HG03469 (cell line): ENCODE measurements at regions not wholly inside any gene's neighbourhood (a gene's known extent, or its start where the extent isn't known, plus 50 kb on each side); places are given as distances from the start of the nearest gene placed in this dataset.

Experiments
- ATAC-seq: cut with Tn5 transposase; IDR thresholded peaks from one replicate; pipeline ENCODE4 v1.9.1; 2021; ENCODE audit warnings: mild to moderate bottlenecking, moderate library complexity, moderate number of reproducible peaks; ENCODE audit not compliant: unreplicated experiment

DNA sequence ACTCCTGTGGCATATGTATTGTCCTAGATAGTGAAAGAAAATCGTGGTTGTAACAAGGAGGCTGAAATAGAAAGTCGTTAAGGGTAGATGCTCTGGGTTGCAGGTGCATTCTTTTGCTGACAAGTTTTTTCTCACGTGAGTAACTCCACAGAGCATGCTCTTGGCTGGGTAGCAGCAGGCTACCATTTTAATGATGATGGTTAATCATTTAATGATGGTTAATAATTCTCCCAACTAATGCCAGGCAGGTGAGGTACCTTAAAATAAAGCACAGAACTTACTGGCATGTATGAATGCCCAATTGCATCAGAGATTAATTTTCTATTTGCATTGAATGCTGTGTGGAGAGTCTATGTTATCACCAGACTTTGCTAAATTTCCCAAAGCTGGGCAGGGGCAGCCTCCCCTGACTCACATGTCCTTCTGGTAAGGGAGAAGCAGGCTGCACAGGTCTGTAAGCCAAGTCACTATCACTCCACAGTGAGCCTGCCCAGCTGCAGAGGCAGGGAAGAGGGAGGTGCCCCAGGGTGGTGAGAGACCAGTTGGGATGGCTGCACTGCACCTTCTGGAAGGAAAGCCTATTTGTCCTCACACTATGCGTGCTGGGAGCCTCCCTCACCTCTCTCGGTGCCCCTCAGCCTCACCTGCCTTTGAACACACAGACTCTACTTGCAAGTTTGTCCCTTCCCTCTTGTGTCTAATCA, 287.0 kb upstream of the IGFBP3 start:
- ATAC-seq = no peak

DNA sequence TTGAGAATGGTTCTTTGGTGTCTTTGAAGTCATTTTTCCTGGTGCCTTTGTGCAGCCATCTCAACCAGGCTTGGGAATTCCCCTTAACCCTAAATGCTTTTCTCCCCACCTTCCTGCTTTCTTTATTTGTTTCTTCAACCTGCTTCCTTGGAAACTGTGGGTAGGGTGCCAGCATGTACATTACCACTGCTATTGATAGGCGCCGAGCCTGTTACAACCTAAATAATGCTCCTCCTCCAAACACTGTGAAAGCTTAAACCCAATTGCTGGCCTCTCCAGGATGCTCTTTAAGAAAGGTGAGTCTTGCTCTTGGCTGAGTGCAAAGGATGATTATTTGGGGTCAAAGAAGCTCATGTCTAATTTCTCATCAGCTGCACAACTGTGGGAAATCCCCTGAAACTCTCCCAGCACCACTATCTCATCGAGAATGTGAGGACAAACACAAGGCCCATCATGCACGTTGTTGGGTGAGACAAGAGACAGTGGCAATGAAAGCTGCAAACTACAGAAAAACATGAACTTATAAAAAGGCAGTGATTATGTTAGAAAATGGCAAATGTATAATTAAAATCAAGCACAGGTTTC, 285.5 kb upstream of the IGFBP3 start:
- ATAC-seq = no peak

DNA sequence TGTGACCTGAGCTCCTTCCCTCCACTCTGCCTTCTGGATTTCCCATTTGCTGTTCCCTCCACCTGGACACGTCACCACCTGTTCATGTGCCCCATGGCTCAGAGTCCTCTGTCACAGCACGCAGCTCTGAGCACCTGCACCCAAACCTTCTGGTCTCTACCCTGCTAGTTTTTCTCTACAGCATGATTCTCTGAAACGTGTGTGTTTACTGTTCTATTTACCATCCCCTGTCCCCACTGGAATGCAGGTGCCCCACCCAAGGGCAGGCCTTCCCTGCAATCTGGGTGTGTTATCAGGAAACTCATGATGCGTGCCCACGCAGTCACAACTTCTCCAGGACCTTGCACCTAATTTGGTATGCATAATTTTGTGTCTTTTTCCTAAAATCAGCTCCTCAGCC, 284.4 kb upstream of the IGFBP3 start:
- ATAC-seq = no peak

DNA sequence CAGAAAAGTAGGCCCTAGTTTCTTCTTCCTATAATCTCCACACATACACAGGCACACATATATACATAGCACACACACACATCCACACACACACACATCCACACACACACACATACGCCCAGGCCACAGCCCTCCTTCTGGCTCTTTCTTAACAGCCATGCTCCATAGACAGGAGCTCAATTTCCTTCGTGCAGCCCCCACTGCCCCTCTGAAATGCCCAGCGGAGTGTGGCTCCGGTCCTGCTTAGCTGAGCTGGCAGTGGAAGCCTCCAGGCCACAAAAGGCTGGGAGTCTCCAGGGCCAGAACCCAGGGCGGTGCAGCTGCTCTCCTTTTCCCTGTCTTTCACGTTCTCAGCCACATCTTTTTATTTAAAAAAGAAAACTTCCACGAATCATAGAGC, 282.9 kb upstream of the IGFBP3 start:
- ATAC-seq = no peak

DNA sequence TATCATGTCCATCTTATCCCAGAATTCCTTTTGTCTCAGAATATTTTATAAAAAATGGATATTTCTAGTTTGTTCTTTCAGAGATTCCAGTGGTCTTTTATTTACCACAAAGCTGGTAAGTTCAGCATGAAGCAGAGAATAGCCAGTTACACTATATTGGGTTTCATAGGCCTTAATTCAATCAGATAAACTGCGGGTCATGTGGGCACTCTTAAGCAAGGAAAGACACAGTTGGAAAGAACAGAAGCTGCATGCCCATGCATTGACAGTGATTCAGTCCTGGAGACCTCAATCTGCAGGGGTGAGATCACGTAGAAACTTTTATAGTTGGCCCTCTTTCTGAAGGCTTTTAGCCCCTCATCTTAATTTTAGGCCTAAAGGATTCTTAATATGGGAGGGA, 281.3 kb upstream of the IGFBP3 start:
- ATAC-seq = no peak

DNA sequence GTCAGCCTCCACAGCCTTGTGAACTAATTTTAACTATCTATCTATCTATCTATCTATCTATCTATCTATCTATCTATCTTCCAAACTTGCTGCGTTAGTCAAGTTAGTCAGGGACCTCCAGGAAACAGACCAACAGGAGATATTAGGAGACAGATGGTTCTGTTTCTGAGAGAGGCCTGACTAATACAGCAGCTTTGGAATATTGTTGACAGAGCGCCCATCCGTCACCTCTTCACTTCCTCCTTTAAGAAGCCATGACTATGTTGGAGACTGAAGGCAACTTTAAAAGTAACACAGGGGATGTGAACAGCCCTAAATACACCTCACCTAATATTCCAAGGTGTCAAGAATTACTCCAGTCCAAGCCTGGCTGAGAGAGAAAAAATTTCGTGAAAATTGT, 280.9 kb upstream of the IGFBP3 start:
- ATAC-seq = no peak

DNA sequence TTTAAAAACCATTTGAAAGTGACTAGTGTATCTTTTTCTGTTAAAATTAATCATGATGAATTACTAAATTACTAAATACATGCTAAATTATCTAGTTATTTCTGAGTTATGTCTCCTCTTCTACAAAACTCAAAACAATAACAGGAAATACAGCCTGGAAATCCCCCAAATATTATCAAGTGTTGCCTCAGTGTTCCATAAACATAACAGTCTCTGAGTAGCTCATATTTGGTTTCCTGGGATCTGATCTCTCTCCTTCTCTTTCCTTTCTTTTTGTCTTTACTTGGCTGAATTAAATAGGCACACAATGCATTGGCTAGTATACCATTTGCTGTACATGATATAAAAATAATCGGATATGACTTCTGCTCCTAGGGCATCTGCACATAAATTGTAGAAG, 277.6 kb upstream of the IGFBP3 start:
- no peak for ATAC-seq

DNA sequence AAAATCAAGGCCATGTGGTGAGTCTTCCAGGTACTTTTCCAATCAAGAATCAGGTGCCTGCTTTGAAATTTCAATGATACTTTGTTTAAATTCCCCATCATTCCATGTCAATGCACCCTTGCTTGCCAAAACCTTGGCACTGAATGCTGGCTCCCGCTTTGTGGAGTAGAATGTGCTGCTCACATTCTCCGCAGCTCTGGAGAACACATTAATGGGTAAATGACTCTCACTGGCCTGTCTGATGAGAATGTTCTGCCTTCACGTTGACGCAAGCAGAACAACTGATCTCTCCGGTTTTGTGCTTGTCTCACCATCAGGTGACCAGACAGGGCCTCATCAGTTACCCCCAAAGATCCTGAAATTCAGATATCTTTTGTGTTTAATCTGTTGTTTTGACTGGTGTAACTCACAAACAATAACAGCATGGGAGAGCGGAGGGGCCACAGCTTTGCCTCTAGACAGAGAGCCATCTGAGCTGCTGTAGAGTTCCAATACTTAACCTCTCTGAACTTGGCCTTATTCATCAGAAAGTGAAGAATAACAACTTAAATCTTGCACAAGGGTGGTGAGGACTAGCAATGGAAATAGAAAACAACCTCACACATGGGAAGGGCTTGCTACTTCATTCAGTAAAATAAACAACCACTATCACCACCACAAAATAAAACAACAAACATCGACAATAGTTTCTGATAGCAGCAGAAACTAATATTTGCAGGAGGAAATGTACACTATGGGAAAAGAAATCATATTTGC, 276.9 kb upstream of the IGFBP3 start:
- ATAC-seq = no peak

DNA sequence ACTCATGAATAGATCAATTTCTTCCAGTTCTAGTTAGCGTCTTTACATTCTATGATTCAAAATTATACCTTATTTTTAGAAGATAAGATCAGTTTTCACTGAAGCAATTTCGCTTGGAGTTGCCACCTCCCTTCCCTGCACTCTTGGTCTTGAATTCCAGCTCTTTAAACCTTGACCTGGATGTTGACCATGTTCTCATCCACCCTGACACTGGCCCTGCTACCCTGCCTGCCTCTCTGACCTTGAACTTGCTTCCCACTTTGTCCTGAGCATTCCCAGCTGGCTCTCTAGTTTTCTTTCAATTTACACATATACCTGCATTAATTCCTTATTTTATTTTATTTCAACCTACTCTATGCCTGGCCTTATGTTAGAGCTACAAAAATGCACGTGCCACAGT, 274.9 kb upstream of the IGFBP3 start:
- no peak for ATAC-seq

DNA sequence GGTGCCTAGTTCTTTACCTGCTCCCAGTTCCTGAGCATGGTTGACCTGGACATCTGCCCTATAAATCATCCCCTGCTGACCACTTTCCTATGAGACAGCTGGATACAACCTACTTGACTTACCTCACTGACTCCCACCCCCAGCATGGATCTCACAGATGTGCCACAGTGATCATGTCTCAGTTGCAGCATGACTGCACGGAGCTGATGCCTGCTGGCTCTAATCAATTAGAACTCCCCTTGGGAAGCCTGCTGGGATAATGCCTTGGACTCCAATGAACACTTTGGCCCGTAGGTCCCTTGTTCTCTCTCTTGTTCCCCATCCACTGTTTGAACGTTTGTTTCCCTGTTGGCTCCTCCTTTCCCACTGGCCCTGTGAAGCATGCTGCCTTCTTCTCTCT, 271.2 kb upstream of the IGFBP3 start:
- no peak for ATAC-seq

DNA sequence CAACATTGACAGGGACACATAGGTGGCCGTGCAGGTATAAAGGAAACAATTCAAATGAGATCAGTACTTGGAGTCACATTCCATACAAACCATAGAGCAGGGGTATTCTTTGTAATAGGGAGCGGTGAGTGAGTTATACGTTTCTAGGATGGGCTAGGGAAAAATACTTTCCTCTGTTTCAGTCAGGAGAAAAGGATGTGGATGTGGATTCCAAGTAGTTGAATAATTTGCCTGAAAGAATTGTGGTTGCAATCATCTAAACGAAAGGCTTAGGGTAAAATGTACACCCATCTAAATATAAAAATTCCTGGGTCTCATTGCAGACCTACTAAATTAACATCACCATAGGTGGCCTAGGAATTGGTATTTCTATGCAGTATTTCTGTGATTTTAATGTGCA, 270.7 kb upstream of the IGFBP3 start:
- no peak for ATAC-seq

DNA sequence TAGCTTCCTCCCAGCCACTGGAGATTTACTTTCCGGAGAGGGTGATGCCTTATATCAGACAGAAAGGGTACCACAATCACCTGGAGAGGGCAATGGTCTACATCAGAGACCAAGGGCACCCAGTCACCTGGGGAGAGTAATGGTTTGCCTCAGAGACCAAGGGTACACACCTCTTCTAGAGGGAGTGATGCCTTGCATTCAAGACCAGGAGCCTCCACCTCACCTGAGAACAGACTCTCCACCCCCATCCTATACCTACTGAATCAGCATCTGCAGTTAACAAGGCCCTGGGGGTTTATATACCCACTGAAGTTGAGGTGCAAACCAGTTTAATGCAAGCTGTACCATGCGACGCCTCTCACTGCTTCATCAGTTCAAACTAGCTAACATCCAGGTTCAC, 270.2 kb upstream of the IGFBP3 start:
- no peak for ATAC-seq

DNA sequence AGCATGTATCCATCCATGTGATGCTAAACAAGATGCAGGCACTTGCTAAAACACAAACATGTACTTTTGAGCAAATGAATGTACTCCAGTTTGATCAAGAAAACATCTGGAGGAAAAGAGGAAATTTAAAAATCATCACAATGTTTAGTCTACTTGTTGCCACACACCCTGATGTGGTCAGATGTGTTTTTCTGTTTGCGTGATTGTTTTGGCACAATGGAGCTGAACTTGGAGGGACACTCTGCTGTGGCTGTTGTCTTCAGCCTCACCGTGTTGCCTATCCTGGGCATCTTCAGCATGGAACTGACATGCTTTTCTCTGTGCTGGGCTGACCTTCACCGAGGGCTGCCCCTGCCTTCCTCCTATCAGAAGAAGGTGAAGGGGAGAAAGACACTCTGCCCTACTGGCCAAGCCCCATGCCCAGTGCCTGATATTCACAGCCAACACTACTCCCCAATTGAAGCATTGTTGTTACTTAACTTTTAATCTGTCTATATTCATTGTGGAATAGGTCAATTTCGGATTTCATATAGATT, 268.3 kb upstream of the IGFBP3 start:
- ATAC-seq = no peak

DNA sequence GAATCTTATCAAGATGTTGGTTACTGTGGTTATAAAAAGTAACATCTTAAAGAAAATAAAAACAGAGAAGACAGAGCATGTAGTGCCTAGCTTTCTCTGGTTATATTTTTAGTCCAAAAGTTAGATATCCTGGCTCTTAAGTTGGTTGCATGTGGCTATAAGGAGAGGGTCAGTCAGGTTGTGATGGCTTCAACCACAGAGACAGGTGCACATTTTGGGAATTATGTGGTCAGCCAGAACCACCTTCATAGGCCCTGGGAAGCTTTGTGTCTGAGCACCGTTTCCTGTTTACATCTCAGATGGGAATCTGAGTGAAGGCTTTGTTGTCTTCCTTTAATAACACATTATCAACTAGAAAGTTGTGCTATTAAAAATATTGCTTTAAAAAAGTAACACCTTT, 265.1 kb upstream of the IGFBP3 start:
- ATAC-seq = no peak

DNA sequence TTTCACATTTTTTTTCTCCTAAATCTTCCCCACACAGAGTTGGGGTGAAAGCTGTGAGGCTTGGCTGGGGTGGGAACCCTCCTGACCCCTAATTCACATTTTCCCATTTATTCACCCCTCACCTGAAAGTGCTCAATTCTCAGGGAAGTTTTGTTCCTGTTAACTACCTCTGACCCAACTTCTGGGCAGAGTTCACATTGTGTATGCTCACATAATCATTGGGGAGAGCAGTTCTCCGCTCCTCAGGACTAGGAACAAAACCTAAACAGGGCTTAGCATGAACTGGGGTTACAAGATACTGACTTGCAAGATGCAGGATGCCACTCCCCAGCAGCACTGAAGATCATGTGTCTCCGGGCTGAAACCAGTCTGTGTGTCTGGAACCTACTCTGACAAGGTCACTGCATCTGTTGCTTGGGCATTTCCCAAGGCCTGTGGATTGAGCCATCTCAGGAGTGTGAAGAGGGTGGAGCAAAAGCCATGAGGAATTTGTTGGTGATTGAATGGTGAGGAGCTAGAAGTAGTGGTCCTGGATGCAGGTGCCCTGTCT, 258.1 kb upstream of the IGFBP3 start:
- ATAC-seq = no peak

DNA sequence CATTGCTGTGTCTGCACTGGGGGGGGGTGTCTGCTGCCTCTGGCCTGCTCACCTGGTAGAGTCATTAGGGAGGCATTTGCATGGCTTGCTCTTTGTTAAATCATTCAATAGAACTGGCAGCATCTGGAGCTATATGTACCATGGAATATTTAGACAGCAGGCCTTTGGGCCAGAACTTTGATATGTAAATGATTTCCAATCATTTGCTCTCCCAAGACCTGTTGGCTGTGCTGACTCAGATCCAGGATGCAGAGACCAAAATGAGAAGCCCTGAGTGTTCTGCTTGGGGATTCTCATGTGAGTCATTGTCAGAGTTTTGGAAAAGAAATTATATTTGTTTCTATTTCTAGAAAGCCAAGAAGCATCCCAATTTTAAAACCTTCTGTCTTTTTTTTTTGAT, 257.6 kb upstream of the IGFBP3 start:
- ATAC-seq = no peak

DNA sequence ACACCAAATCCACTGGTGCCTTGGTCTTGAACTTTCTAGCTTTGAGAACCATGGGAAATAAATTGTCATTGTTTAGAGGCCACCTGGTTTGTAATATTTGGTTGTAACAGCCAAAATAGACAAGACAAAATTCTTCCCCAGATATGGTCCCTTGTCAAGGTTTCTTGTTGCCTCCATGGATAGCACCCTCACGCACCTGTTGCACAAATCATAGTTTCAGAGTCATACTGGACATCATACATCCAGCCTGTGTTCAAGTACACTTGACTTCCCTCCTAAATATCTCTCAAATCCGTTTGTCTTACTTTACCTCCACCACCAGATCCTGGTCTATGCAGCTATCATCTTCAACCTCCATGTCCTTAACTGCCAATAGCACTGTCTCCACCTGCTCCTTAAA, 256.7 kb upstream of the IGFBP3 start:
- no peak for ATAC-seq

DNA sequence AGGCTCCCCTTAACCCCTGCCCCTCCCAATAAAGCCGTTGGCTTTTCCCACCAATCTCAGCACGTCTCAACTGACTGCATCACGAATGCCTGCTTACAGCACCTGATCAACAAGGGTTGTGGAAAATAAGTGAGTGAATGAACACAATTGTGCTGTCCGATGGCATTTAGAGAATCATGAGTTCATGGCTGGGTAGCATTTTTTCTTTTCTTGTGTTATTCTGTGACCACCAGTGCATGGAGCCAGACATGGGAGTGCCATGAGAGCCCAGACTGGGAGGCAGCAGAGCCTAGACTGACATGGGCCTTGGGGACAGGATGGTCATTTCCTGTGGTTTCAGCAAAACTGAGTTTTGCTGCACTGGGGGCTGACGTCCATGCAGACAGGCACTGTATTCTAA, 254.1 kb upstream of the IGFBP3 start:
- no peak for ATAC-seq

DNA sequence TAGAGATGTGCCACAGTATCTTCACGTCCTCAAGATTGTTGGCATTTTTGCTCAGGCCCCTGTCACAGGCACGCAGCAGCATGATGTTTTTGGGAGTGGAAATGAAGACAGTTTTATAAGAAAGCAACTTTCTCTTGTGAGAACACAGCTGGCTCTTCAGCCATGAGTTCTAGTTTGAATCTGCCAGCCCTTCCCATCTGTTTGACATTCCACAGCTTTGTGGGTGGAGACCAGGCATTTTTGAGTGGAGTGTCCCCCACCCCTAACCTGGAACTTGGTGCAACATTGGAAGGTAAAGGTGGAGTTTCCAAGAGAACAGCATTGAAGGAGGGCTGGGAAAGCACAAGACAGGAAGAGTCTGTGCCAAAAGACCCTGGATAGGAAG, 253.1 kb upstream of the IGFBP3 start:
- ATAC-seq = no peak

DNA sequence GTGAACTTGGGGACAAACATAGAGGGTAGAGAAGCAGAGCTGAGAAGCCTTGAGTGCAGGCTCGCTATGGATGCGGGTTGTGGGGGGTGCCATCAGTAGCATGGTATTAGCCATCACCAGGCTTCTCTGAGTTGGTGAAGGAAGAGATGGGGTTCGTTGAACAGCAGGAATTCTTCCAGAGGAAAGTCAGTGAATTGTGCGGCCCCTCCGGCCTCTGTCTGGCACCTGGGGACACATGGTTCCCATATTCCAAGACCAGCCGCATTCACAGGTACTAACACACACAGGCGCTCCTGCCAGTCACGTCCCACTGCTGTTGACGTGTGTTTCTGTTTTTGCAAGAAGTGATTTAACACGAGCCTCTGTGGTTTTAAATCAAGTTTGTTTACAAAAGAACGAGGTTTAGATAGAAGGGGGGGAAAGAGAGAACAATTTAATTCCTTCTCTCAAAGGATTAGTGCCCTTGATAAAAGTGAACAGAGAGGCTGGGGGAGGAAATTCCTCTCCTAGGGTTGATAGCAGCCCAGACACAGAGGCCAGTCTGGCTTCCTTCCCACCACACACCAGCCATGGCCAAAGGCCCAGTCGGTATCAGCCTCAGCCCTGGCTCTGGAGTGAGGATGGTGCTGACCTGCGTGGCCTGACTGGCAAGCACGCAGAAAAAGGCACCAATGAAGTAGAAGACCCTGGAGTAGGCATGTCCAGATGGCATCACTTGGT, 252.6 kb upstream of the IGFBP3 start:
- no peak for ATAC-seq

DNA sequence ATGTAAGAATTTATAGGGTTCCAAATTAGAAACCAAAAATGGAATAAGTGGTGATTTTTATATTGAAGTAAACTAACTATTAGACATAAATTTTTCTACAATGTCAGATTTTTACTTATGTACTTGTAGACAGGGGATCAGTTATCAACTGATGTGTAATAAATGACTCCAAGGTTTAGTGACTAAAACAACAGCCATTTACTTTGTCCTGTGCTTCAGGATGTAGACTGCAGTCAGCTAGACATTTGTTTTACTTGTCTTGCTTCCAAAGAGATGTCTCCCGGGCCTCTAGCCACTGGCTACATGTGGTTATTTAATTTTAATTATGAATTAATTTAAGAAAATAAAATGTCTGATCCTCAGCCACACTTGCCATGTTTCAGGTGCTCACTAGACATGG, 249.7 kb upstream of the IGFBP3 start:
- ATAC-seq = no peak
